OCI-LY7 (cell line): ENCODE measurements at regions not wholly inside any gene's neighbourhood (a gene's known extent, or its start where the extent isn't known, plus 50 kb on each side); places are given as distances from the start of the nearest gene placed in this dataset.

ENCODE experiments used
- EZH2phosphoT487 ChIP-seq: fragments of 200-600 bp; sonication (generic); IDR thresholded peaks from 2 replicates; pipeline ENCODE4 v1.6.1; 2018; ENCODE audit warnings: low read depth, borderline replicate concordance, mild to moderate bottlenecking, mixed run types, antibody characterized with exemption, low read length, moderate library complexity, mixed read lengths
- TF ChIP-seq, protein P1 (sequence below): fragments of 200-600 bp; sonication (generic); conservative IDR thresholded peaks from 2 replicates; pipeline ENCODE4 v1.5.1; 2014; ENCODE audit warnings: mild to moderate bottlenecking, antibody characterized with exemption, low read length, moderate library complexity, mixed read lengths

DNA sequence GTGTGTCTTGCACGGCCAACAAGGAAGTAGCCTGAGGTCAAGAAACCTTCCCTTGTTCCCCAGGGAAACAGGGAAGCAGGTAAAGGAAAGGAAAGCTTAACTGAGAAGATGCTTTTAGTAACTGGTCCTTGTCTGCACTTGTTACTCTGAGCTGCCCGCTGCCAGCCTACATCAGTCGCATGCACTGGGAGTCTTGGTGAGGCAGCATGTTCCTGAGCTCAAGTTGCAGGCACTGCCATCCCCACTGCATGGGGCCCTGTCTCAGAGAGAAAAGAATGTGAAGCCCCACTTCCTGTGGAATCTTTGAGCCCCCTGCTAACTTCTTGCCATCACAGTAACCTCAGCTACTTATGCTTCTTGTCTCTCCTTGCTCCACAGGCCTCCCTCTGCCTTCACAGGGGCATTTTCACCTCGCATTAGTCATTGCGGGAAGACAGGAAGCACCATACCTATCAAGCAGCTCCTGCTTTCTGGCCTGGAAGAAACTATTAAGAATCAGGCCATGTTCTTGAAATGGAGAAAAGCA, 344.1 kb upstream of the ADAMTSL1 start:
- TF ChIP-seq, protein P1, sequence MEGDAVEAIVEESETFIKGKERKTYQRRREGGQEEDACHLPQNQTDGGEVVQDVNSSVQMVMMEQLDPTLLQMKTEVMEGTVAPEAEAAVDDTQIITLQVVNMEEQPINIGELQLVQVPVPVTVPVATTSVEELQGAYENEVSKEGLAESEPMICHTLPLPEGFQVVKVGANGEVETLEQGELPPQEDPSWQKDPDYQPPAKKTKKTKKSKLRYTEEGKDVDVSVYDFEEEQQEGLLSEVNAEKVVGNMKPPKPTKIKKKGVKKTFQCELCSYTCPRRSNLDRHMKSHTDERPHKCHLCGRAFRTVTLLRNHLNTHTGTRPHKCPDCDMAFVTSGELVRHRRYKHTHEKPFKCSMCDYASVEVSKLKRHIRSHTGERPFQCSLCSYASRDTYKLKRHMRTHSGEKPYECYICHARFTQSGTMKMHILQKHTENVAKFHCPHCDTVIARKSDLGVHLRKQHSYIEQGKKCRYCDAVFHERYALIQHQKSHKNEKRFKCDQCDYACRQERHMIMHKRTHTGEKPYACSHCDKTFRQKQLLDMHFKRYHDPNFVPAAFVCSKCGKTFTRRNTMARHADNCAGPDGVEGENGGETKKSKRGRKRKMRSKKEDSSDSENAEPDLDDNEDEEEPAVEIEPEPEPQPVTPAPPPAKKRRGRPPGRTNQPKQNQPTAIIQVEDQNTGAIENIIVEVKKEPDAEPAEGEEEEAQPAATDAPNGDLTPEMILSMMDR: no peak
- TF ChIP-seq EZH2phosphoT487: no peak
